GM12878 (cell line): ENCODE measurements at regions not wholly inside any gene's neighbourhood (a gene's known extent, or its start where the extent isn't known, plus 50 kb on each side); places are given as distances from the start of the nearest gene placed in this dataset.

ENCODE experiments used
- ATAC-seq: fragments of 200-7000 bp; cut with Tn5 transposase; 3 replicates; pipeline ENCODE4 v1.9.1; 2020; ENCODE audit warnings: mild to moderate bottlenecking, moderate library complexity
- BruUV-seq: library from RNA; stranded (reverse); fragments of 400-500 nt; replicated peaks from 2 replicates; lab custom pipeline; 2021; lab: Mats Ljungman, UMichigan
- CTCF ChIA-PET: fragments of 300-600 bp; sonication (Branson Sonifier 250); formaldehyde crosslinking; extraction: SDS; loops from one replicate; lab custom pipeline; 2021; ENCODE audit warnings: inconsistent platforms; lab: Yijun Ruan, JAX
- POLR2A ChIA-PET: fragments of 350-600 bp; formaldehyde crosslinking; extraction: SDS; loops from one replicate; lab custom pipeline; 2021; ENCODE audit warnings: inconsistent platforms; lab: Charles Lee
- RAD21 ChIA-PET: fragments of 300-600 bp; sonication (Branson Sonifier 250); formaldehyde crosslinking; loops from one replicate; lab custom pipeline; 2023; ENCODE audit warnings: antibody characterized with exemption; ENCODE audit not compliant: unreplicated experiment; lab: Charles Lee
- SMC1A ChIA-PET: fragments of 300-600 bp; sonication (Branson Sonifier 250); formaldehyde crosslinking; loops from one replicate; lab custom pipeline; 2023; ENCODE audit not compliant: unreplicated experiment, uncharacterized antibody; lab: Charles Lee
- DNase-seq: peaks from one replicate; pipeline ENCODE4 v3.0.0-alpha.2; 2011; ENCODE audit warnings: low read depth, low spot score
- FAIRE-seq: peaks from 3 replicates; lab custom pipeline; 2011; peaks lifted over from hg19 to GRCh38; lab: Jason Lieb, UNC
- H2AFZ ChIP-seq: 2 replicates; pipeline ENCODE4 v1.6.0; 2011; ENCODE audit warnings: low read depth, low read length, control low read depth; ENCODE audit not compliant: control insufficient read depth
- H3K27ac ChIP-seq: 2 replicates; pipeline ENCODE4 v1.5.1; 2011; ENCODE audit warnings: control low read depth; ENCODE audit not compliant: control insufficient read depth, insufficient read depth
- H3K27me3 ChIP-seq, 2 experiments: replicated peaks in 1 of 2; 2 replicates each; pipeline versions ENCODE4 v1.6.0 to v1.6.1; 2011; ENCODE audit warnings: low read length in 1 of 2; ENCODE audit not compliant: control insufficient read depth in 2 of 2, insufficient read depth in 2 of 2
- H3K36me3 ChIP-seq, 2 experiments: 2 replicates each; pipeline ENCODE4 v1.5.1; 2011; ENCODE audit warnings: low read length in 1 of 2; ENCODE audit not compliant: control insufficient read depth in 2 of 2, insufficient read depth in 2 of 2
- H3K4me1 ChIP-seq: 2 replicates; pipeline ENCODE4 v1.6.1; 2011; ENCODE audit warnings: mild to moderate bottlenecking, low read length, moderate library complexity, mixed read lengths; ENCODE audit not compliant: control insufficient read depth, insufficient read depth
- H3K4me2 ChIP-seq: 2 replicates; pipeline ENCODE4 v1.6.0; 2011; ENCODE audit warnings: control low read depth; ENCODE audit not compliant: control insufficient read depth, insufficient read depth
- H3K4me3 ChIP-seq: fragments of 200-600 bp; sonication (generic); 2 replicates; pipeline ENCODE4 v1.5.1; 2016
- H3K79me2 ChIP-seq: 2 replicates; pipeline ENCODE4 v1.6.0; 2011; ENCODE audit warnings: low read length; ENCODE audit not compliant: control insufficient read depth, insufficient read depth
- H3K9ac ChIP-seq: 2 replicates; pipeline ENCODE4 v1.8.0; 2011; ENCODE audit warnings: low read length, control low read depth, mixed read lengths; ENCODE audit not compliant: control insufficient read depth, insufficient read depth
- H3K9me3 ChIP-seq: replicated peaks from 3 replicates; pipeline ENCODE4 v1.5.1; 2011; ENCODE audit warnings: mild to moderate bottlenecking, low read length; ENCODE audit not compliant: control insufficient read depth, insufficient read depth
- H4K20me1 ChIP-seq: 2 replicates; pipeline ENCODE4 v1.6.0; 2011; ENCODE audit not compliant: control insufficient read depth, insufficient read depth
- CTCF ChIP-seq, 3 experiments: IDR thresholded peaks in 2 of 3; conservative IDR thresholded peaks in 1 of 3; 2 replicates each; pipeline ENCODE4 v1.5.1; 2011; ENCODE audit warnings: low read depth in 3 of 3, low read length in 3 of 3, mild to moderate bottlenecking in 3 of 3, control low read depth in 2 of 3, moderate library complexity in 2 of 3, inconsistent platforms in 1 of 3, mixed read lengths in 1 of 3; ENCODE audit not compliant: control insufficient read depth in 2 of 3, insufficient read depth in 1 of 3; ENCODE audit errors: extremely low read depth in 1 of 3
- RUNX3 ChIP-seq: IDR thresholded peaks from 2 replicates; pipeline ENCODE4 v1.6.1; 2012; ENCODE audit warnings: low read length, inconsistent platforms
- WGBS: methylation state at CpG from one replicate; pipeline ENCODE4 v1.1.6; 2016; ENCODE audit warnings: low lambda C conversion rate; ENCODE audit not compliant: insufficient replicate concordance, insufficient coverage; ENCODE audit errors: missing lambda C conversion rate; 5-methylcytosine and 5-hydroxymethylcytosine counted together
- in situ Hi-C: fragments of 300-500 bp; cut with MboI; formaldehyde crosslinking; loops from 9 replicates; pipeline ENCODE4 v1.14.3; 2018; ENCODE audit warnings: mixed read lengths
- intact Hi-C: fragments of 100-400 bp; cut with micrococcal nuclease; formaldehyde crosslinking; loops from one replicate; pipeline ENCODE4 v1.14.2; 2022; ENCODE audit not compliant: unreplicated experiment
- TF ChIP-seq, protein P1 (sequence below): fragments of 150-350 bp; IDR thresholded peaks from 2 replicates; pipeline ENCODE4 v1.6.1; 2014; ENCODE audit warnings: mild to moderate bottlenecking, low read depth, low read length

GRCh38 chr2:129011466-129012061 lies 692.9 kb upstream of the HS6ST1 start:
- no peaks in the 10 kb centered on the region for H3K27me3 ChIP-seq
- no peaks in the 10 kb centered on the region for H3K79me2 ChIP-seq
- BruUV-seq, result no TSS peak
- H3K9ac ChIP-seq, result no peak overlapping the region
- no peak overlapping the region for H3K4me2 ChIP-seq
- H2AFZ ChIP-seq, result no peak overlapping the region
- ChIA-PET CTCF (no interaction called here), RAD21 (no interaction called here), POLR2A (no interaction called here), SMC1A (no interaction called here)
- FAIRE-seq (no peak), ATAC-seq (no peak), DNase-seq (no peak)
- WGBS, result 25% methylated on average over 9 of the region's 9 CpGs
- no peak overlapping the region for H3K27ac ChIP-seq
- intact Hi-C loops (no loop called here), in situ Hi-C loops (no loop called here)
- H3K36me3 ChIP-seq, result no peaks in the 10 kb centered on the region
- TF ChIP-seq CTCF (IDR thresholded peaks at IDR 0.05 in 2 of 3, conservative IDR thresholded peaks at IDR 0.05 in 1 of 3; ENCODE audit: control insufficient read depth in 2 of 3, extremely low read depth in 1 of 3, insufficient read depth in 1 of 3, low read depth in 3 of 3, low read length in 3 of 3) (0 out of 6 replicates have a peak, but pooled peaks of 1 of the 3 experiments have one; percentile 3), RUNX3 (no peak)
- no peaks in the 10 kb centered on the region for H4K20me1 ChIP-seq
- H3K4me1 ChIP-seq, result no peaks in the 10 kb centered on the region
- no peaks in the 10 kb centered on the region for H3K9me3 ChIP-seq
- no peak overlapping the region for H3K4me3 ChIP-seq

DNA sequence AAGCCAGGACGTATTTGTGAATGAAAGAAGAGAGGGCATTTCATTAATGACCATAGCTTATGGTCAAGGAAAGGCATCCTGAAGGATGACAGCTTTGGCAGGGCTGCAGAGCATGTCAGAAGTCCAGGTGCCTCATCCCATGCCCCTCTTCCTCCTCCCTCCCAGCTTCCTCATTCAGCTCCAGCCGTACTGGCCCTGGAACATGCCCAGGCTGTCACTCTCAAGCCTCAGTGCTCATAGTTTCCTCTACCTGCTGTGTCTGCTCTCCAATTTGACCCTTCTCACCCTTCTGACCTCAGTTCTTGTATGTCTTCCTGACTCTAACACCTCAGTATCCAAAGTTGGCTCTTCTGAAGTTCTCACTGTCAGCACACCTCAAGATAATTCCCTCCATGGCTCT lies 695.8 kb upstream of the HS6ST1 start:
- intact Hi-C loops, result no loop called here
- CTCF ChIA-PET, result no interaction called here
- RAD21 ChIA-PET, result no interaction called here
- ATAC-seq (no peak), DNase-seq (no peak), FAIRE-seq (peak; percentile 38)
- Histone ChIP-seq H3K4me3 (no peak overlapping the region), H3K36me3 (no peaks in the 10 kb centered on the region), H4K20me1 (no peaks in the 10 kb centered on the region), H2AFZ (no peak overlapping the region), H3K79me2 (no peaks in the 10 kb centered on the region), H3K4me1 (no peaks in the 10 kb centered on the region), H3K9ac (no peak overlapping the region), H3K27ac (no peak overlapping the region), H3K27me3 (no peaks in the 10 kb centered on the region), H3K4me2 (no peak overlapping the region), H3K9me3 (no peaks in the 10 kb centered on the region)
- POLR2A ChIA-PET, result no interaction called here
- in situ Hi-C loops, result no loop called here
- WGBS, result 0% methylated on average over 2 of the region's 2 CpGs
- TF ChIP-seq, protein P1, sequence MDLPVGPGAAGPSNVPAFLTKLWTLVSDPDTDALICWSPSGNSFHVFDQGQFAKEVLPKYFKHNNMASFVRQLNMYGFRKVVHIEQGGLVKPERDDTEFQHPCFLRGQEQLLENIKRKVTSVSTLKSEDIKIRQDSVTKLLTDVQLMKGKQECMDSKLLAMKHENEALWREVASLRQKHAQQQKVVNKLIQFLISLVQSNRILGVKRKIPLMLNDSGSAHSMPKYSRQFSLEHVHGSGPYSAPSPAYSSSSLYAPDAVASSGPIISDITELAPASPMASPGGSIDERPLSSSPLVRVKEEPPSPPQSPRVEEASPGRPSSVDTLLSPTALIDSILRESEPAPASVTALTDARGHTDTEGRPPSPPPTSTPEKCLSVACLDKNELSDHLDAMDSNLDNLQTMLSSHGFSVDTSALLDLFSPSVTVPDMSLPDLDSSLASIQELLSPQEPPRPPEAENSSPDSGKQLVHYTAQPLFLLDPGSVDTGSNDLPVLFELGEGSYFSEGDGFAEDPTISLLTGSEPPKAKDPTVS, result no peak
- BruUV-seq, result no TSS peak
- SMC1A ChIA-PET, result no interaction called here
